Muscle layer of duodenum (tissue), 2 donors: ENCODE measurements at regions not wholly inside any gene's neighbourhood (a gene's known extent, or its start where the extent isn't known, plus 50 kb on each side); places are given as distances from the start of the nearest gene placed in this dataset.
A peak's percentile ranks its signal among the peaks of the same experiment; 100 is the strongest.

Experiments used
- H3K27ac ChIP-seq: one replicate; pipeline ENCODE4 v1.7.0; 2013; ENCODE audit warnings: mild to moderate bottlenecking, low read length
- H3K27me3 ChIP-seq: one replicate; pipeline ENCODE4 v1.7.0; 2013; ENCODE audit warnings: low read depth, mild to moderate bottlenecking, control low read depth, low read length
- H3K36me3 ChIP-seq, 2 donors: one replicate each; pipeline ENCODE4 v1.7.0; 2013; ENCODE audit warnings: low read length in 2 of 2, control low read depth in 1 of 2, mild to moderate bottlenecking in 1 of 2; ENCODE audit not compliant: insufficient read depth in 2 of 2, control insufficient read depth in 1 of 2
- H3K4me1 ChIP-seq, 2 donors: one replicate each; pipeline ENCODE4 v1.7.0; 2013; ENCODE audit warnings: low read length in 2 of 2, mild to moderate bottlenecking in 2 of 2, control low read depth in 1 of 2, moderate library complexity in 1 of 2; ENCODE audit not compliant: insufficient read depth in 2 of 2, control insufficient read depth in 1 of 2
- H3K4me3 ChIP-seq, 2 donors: one replicate each; pipeline ENCODE4 v1.7.0; 2013; ENCODE audit warnings: low read length in 2 of 2, low read depth in 1 of 2, mild to moderate bottlenecking in 1 of 2
- H3K9me3 ChIP-seq, 2 donors: one replicate each; pipeline ENCODE4 v1.7.0; 2013; ENCODE audit warnings: low read length in 2 of 2, control low read depth in 1 of 2, mild to moderate bottlenecking in 1 of 2; ENCODE audit not compliant: control insufficient read depth in 1 of 2
- donor health status: healthy.

GRCh38 chr6:74742793-74743508 lies 462.9 kb downstream of the COL12A1 start:
- Histone ChIP-seq H3K27me3 (no peaks in the 10 kb centered on the region), H3K4me3 (no peak overlapping the region), H3K4me1 (peaks cover 0 to 8% of the 10 kb centered on the region in 2 donors), H3K27ac (no peak overlapping the region), H3K9me3 (no peaks in the 10 kb centered on the region), H3K36me3 (no peaks in the 10 kb centered on the region)

GRCh38 chr6:74741646-74742045 lies 464.2 kb downstream of the COL12A1 start:
- Histone ChIP-seq H3K27ac (no peak overlapping the region), H3K36me3 (no peaks in the 10 kb centered on the region), H3K27me3 (no peaks in the 10 kb centered on the region), H3K4me3 (no peak overlapping the region), H3K9me3 (peaks cover 0 to 5% of the 10 kb centered on the region in 2 donors), H3K4me1 (peaks cover 0 to 8% of the 10 kb centered on the region in 2 donors)

- H3K9me3 ChIP-seq: peaks cover 0 to 5% of the 10 kb centered on the region in 2 donors
- H3K4me1 ChIP-seq: no peaks in the 10 kb centered on the region
- H3K27me3 ChIP-seq: no peaks in the 10 kb centered on the region
- no peak overlapping the region for H3K4me3 ChIP-seq
- no peaks in the 10 kb centered on the region for H3K36me3 ChIP-seq
- peak overlapping the region; percentile 25 for H3K27ac ChIP-seq
Measured at GRCh38 chr6:74735304-74735703, 470.5 kb downstream of the COL12A1 start.

GRCh38 chr6:74734901-74735300 lies 471.0 kb downstream of the COL12A1 start:
- no peaks in the 10 kb centered on the region for H3K4me1 ChIP-seq

GRCh38 chr6:74733830-74734620 lies 471.8 kb downstream of the COL12A1 start:
- Histone ChIP-seq H3K9me3 (peaks cover 0 to 5% of the 10 kb centered on the region in 2 donors), H3K4me3 (no peak overlapping the region), H3K27ac (peak overlapping the region; percentile 25), H3K36me3 (no peaks in the 10 kb centered on the region), H3K4me1 (no peaks in the 10 kb centered on the region), H3K27me3 (no peaks in the 10 kb centered on the region)

More at GRCh38 chr6:74734901-74735300, 471.0 kb downstream of the COL12A1 start:
- Histone ChIP-seq H3K4me3 (no peak overlapping the region), H3K9me3 (peaks cover 0 to 5% of the 10 kb centered on the region in 2 donors), H3K27me3 (no peaks in the 10 kb centered on the region), H3K36me3 (no peaks in the 10 kb centered on the region), H3K27ac (peak overlapping the region; percentile 25)

- peaks cover 0 to under 1% of the 10 kb centered on the region in 2 donors for H3K9me3 ChIP-seq
- no peak overlapping the region for H3K4me3 ChIP-seq
- H3K27ac ChIP-seq: no peak overlapping the region
- H3K4me1 ChIP-seq: no peaks in the 10 kb centered on the region
- no peaks in the 10 kb centered on the region for H3K36me3 ChIP-seq
- no peaks in the 10 kb centered on the region for H3K27me3 ChIP-seq
Measured at GRCh38 chr6:74731931-74732330, 473.9 kb downstream of the COL12A1 start.

- no peak overlapping the region for H3K4me3 ChIP-seq
- no peak overlapping the region for H3K27ac ChIP-seq
- H3K36me3 ChIP-seq: no peaks in the 10 kb centered on the region
- no peaks in the 10 kb centered on the region for H3K27me3 ChIP-seq
- H3K4me1 ChIP-seq: no peaks in the 10 kb centered on the region
- no peaks in the 10 kb centered on the region for H3K9me3 ChIP-seq
Measured at GRCh38 chr6:74731204-74731603, 474.6 kb downstream of the COL12A1 start.

- Histone ChIP-seq H3K9me3 (peaks cover 0 to 6% of the 10 kb centered on the region in 2 donors), H3K4me1 (no peaks in the 10 kb centered on the region), H3K27ac (no peak overlapping the region)
Measured at GRCh38 chr6:74720923-74721322, 484.9 kb downstream of the COL12A1 start.

GRCh38 chr6:74717591-74717990 lies 488.3 kb downstream of the COL12A1 start:
- no peak overlapping the region for H3K4me3 ChIP-seq
- H3K27ac ChIP-seq: no peak overlapping the region
- H3K9me3 ChIP-seq: peaks cover 0 to 6% of the 10 kb centered on the region in 2 donors
- no peaks in the 10 kb centered on the region for H3K27me3 ChIP-seq
- H3K4me1 ChIP-seq: no peaks in the 10 kb centered on the region
- no peaks in the 10 kb centered on the region for H3K36me3 ChIP-seq

More at GRCh38 chr6:74720923-74721322, 484.9 kb downstream of the COL12A1 start:
- Histone ChIP-seq H3K36me3 (no peaks in the 10 kb centered on the region), H3K4me3 (no peak overlapping the region), H3K27me3 (no peaks in the 10 kb centered on the region)

GRCh38 chr6:74715355-74716085 lies 490.3 kb downstream of the COL12A1 start:
- H3K27ac ChIP-seq: no peak overlapping the region
- no peaks in the 10 kb centered on the region for H3K4me1 ChIP-seq
- H3K9me3 ChIP-seq: peaks cover 0 to 4% of the 10 kb centered on the region in 2 donors
- no peak overlapping the region for H3K4me3 ChIP-seq
- no peaks in the 10 kb centered on the region for H3K36me3 ChIP-seq
- no peaks in the 10 kb centered on the region for H3K27me3 ChIP-seq

- Histone ChIP-seq H3K36me3 (no peaks in the 10 kb centered on the region), H3K27me3 (no peaks in the 10 kb centered on the region), H3K4me3 (no peak overlapping the region), H3K4me1 (no peaks in the 10 kb centered on the region), H3K9me3 (peaks cover 0 to 4% of the 10 kb centered on the region in 2 donors), H3K27ac (no peak overlapping the region)
Measured at GRCh38 chr6:74713941-74714340, 491.9 kb downstream of the COL12A1 start.
